Adipocyte (in vitro differentiated cells): ENCODE measurements at regions not wholly inside any gene's neighbourhood (a gene's known extent, or its start where the extent isn't known, plus 50 kb on each side); places are given as distances from the start of the nearest gene placed in this dataset.

Source experiments
- DNase-seq: peaks from one replicate; pipeline ENCODE4 v3.0.0-alpha.2; 2015; ENCODE audit warnings: low read depth
- H3K27me3 ChIP-seq: replicated peaks from 2 replicates; pipeline ENCODE4 v1.7.0; 2013; ENCODE audit warnings: mild to moderate bottlenecking, low read length, moderate library complexity; ENCODE audit not compliant: control insufficient read depth, insufficient read depth
- H3K36me3 ChIP-seq: 2 replicates; pipeline ENCODE4 v1.7.0; 2013; ENCODE audit warnings: low read length, mild to moderate bottlenecking, moderate library complexity; ENCODE audit not compliant: control insufficient read depth, insufficient read depth, severe bottlenecking
- H3K4me1 ChIP-seq: 2 replicates; pipeline ENCODE4 v1.7.0; 2013; ENCODE audit warnings: mild to moderate bottlenecking, low read length, moderate library complexity; ENCODE audit not compliant: control insufficient read depth, insufficient read depth
- H3K4me3 ChIP-seq: 2 replicates; pipeline ENCODE4 v1.7.0; 2013; ENCODE audit warnings: mild to moderate bottlenecking, low read length, moderate library complexity
- H3K9ac ChIP-seq: 2 replicates; pipeline ENCODE4 v1.7.0; 2013; ENCODE audit warnings: mild to moderate bottlenecking, low read length, moderate library complexity
- H3K9me3 ChIP-seq: 2 replicates; pipeline ENCODE4 v1.7.0; 2013; ENCODE audit warnings: mild to moderate bottlenecking, low read length, moderate library complexity; ENCODE audit not compliant: control insufficient read depth

DNA sequence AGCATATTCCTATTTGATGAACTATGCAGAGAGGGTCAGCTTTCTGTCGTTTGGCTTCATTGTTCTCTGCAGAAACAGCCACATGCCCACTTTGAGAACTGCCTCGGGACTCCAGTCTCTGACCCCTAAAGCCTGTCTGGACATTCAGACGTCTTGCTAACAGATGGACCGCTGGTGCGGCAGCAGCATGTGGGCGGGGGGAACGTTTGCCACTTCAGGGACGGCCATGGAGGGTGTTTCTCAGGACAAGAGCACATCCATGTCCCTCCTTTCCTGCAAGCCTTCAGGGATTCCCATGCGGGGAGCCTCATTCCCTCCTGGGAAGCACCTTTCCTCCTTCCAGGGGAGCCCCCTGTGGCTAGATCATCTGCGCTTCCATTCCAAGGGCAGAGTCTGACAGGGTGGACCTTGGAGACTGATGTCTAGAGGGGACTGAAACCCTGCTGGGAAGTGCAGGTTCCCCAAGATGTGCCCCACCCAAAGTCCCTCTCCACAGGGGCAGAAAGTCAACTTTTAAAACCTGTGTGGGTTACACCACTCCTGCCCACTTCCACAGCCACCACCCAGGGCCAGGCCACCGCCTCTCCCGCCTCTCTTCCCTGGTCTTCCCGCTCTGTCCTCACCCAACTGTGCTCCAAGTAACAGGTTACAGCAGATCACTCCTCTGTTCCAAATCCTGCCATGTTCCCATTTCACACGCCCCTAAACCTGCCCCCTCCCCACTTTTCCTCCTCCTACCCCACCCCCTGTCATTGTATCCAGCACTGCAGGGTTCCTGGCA is 94.8 kb upstream of the PMEPA1 start:
- no peak for DNase-seq
- H3K4me1 ChIP-seq: no peaks in the 10 kb centered on the region
- H3K9me3 ChIP-seq: no peaks in the 10 kb centered on the region

DNA sequence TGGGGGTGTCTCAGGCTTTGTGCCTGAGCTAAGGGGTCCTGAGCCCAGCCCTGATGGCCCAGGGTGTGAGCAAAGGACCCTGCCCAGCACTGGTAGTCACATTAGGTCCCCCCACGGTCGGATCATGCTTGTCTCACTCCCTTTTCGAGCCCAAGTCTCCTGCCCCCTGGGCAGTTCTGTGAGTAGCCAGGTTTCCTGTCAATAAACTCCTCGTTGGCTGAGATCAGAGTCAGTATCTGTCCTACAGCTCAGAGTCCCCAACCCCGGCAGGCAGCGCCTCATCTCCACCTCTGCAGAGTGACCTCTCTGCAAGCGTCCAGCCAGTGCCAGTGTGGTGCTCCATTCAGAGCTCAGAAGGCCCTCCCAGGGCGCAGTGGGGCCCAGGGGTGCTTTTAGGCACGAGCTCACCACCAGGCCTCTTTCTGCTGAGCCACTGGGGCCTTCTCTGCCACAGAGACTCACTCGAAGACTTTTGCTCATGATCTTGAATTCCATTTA is 93.7 kb upstream of the PMEPA1 start:
- Histone ChIP-seq H3K36me3 (no peaks in the 10 kb centered on the region), H3K4me1 (no peaks in the 10 kb centered on the region), H3K9me3 (no peaks in the 10 kb centered on the region), H3K4me3 (no peak overlapping the region), H3K27me3 (peaks cover 59% of the 10 kb centered on the region), H3K9ac (no peak overlapping the region)
- no peak for DNase-seq

More for the DNA sequence above, 94.8 kb upstream of the PMEPA1 start:
- Histone ChIP-seq H3K4me3 (no peak overlapping the region), H3K9ac (no peak overlapping the region), H3K36me3 (no peaks in the 10 kb centered on the region), H3K27me3 (peaks cover 57% of the 10 kb centered on the region)

DNA sequence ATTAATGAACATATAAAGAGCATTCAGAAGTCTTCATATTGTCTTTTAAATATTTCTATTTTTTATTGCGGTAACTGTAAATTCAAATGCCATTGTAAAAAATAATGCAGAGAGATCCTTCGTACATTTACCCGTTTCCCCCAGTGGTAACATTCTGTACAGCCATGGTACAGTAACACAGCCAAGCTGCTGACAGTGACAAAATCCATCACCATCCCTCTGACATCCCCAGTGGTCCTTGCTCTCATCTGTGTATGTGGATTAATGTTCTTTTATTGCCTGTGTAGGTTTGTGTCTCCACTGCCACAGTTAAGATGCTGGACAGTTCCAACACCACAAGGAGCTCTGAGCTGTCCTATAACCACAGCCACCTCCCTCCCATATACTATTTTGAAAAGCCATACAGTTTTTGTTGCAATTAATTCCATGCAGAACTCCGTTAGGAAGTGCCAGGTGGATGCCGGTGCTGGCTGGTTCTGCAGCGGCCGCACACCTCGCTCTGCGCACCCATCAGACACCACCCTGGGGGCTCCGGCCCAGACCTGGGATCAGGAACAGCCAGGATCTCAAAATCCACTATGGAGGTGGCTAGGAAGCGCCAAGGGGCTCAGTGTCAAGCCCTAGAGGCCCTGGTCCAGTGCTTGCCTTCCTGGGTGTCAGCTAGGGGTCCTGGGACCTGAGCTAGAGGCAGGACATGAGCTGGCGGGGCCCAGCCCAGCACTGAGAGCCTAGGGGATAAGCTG is 93.1 kb upstream of the PMEPA1 start:
- Histone ChIP-seq H3K27me3 (peaks cover 63% of the 10 kb centered on the region), H3K9ac (no peak overlapping the region), H3K36me3 (no peaks in the 10 kb centered on the region), H3K9me3 (no peaks in the 10 kb centered on the region), H3K4me3 (no peak overlapping the region), H3K4me1 (no peaks in the 10 kb centered on the region)
- DNase-seq: peak; percentile 10

DNA sequence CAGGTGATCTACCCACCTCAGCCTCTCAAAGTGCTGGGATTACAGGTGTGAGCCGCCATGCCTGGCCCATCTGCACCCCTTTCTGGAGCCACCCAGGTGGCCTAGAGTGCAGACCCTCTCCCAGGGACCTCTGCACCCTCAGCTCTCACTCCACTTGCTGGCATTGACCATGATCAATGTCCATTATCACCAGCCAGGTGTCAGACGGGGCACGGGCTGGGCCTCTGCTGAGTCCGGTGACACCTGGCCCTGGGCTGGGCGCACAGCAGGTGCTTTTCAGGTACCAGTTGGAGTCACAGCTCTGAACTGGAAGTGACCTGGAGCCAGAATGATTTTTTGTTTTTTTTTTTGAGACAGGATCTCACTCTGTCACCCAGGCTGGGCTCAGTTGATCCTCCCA is 91.8 kb upstream of the PMEPA1 start:
- Histone ChIP-seq H3K9me3 (no peaks in the 10 kb centered on the region), H3K36me3 (no peaks in the 10 kb centered on the region), H3K4me3 (no peak overlapping the region), H3K9ac (no peak overlapping the region), H3K4me1 (no peaks in the 10 kb centered on the region), H3K27me3 (peaks cover 55% of the 10 kb centered on the region)
- no peak for DNase-seq

DNA sequence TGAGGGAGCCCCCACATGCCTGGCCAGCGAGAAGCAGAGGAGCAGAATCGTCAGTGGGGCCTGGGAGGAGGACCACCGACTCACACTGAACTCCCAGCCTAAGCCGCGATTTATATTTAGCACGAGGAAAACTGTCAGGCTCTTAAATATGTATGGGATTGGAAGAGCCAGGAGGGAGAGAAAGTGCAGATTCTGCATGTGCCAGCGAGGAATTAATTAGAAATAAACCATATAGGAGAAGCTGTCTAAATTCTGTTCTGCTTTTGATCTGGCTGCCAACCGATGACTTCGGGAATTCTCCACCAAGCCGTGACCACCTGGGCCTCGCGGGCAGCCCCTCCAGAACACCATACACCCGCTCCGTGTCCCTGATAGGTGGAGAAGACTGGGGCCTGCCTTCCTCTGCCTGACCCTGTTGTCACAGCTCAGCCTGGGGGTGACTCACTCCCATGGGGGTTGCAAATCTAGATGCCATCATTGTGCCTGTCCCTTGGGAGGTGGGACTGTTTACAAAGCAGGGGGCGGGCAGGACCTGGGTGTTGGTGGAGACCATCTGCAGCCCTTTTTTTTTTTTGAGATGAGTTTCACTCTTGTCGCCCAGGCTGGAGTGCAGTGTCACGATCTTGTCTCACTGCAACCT is 91.1 kb upstream of the PMEPA1 start:
- no peak overlapping the region for H3K4me3 ChIP-seq
- DNase-seq: no peak
- H3K9ac ChIP-seq: no peak overlapping the region
- H3K9me3 ChIP-seq: no peaks in the 10 kb centered on the region
- H3K4me1 ChIP-seq: no peaks in the 10 kb centered on the region
- peaks cover 48% of the 10 kb centered on the region for H3K27me3 ChIP-seq
- no peaks in the 10 kb centered on the region for H3K36me3 ChIP-seq

DNA sequence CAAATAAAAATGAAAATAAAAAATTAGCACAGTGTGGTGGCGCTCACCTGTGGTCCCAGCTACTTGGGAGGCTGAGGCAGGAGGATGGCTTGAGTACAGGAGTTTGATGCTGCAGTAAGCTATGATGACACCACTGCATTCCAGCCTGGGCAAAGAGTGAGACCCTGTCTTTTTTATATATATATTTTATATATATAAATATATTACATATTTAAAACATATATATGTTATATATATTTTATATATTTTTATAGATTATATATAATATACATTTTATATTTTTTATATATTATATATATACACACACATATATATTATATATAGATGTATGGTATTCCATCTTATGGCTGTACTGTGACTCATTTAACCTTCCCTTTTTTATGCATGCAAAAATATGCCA is 87.6 kb upstream of the PMEPA1 start:
- DNase-seq: no peak
- H3K4me3 ChIP-seq: no peak overlapping the region
- H3K4me1 ChIP-seq: no peaks in the 10 kb centered on the region
- H3K9me3 ChIP-seq: no peaks in the 10 kb centered on the region
- no peaks in the 10 kb centered on the region for H3K36me3 ChIP-seq
- H3K9ac ChIP-seq: no peak overlapping the region
- H3K27me3 ChIP-seq: peaks cover 23% of the 10 kb centered on the region

DNA sequence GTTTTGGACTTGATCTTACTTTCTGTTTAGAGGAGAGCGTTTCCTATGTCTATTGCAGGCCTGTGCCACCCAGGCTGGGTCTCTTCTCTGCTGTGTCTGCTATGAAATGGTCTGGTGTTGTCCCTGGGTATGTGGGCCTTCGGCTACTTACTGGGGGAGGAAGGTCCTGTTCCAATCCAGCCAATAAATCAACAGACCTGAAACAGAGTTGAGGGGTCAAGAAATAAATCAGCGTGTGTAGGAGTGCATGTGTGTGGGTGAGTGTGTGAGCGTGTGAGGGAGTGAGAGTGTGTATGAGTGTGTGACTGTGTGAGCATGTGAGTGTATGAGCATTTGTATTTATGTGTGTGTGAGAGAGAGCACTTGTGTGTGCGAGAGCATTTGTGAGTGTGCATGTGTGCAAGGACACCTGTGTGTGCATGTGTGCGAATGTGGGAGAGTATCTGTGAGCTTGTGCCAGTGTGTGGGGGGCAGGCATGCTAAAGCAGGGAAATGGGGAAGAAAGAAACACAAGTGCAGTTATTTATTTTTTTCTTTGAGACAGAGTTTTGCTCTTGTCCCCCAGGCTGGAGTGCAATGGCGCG is 86.3 kb upstream of the PMEPA1 start:
- DNase-seq: no peak

DNA sequence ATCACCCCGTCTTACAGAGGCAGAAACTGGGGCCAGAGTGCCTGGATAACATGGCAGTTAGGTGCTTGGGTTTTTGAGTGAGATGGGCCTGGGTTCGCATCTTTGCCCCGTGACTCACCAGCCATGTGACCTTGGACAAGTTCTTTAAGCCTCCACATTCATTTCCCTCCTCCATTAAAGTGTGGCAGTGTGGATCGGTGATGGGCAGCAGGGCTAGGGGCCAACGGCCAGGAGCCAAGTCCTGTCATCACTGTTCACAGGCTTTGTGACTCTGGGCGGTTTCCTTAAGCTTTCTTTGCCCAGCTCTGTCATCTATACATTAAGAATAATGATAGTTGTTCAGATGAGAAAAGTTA is 85.5 kb upstream of the PMEPA1 start:
- H3K9me3 ChIP-seq: no peaks in the 10 kb centered on the region
- peaks cover 28% of the 10 kb centered on the region for H3K27me3 ChIP-seq
- H3K9ac ChIP-seq: no peak overlapping the region
- DNase-seq: peak; percentile 1
- H3K4me3 ChIP-seq: no peak overlapping the region
- H3K4me1 ChIP-seq: no peaks in the 10 kb centered on the region
- no peaks in the 10 kb centered on the region for H3K36me3 ChIP-seq

More for the DNA sequence above, 86.3 kb upstream of the PMEPA1 start:
- Histone ChIP-seq H3K36me3 (no peaks in the 10 kb centered on the region), H3K4me1 (no peaks in the 10 kb centered on the region), H3K9me3 (no peaks in the 10 kb centered on the region), H3K27me3 (peaks cover 24% of the 10 kb centered on the region), H3K9ac (no peak overlapping the region), H3K4me3 (no peak overlapping the region)

DNA sequence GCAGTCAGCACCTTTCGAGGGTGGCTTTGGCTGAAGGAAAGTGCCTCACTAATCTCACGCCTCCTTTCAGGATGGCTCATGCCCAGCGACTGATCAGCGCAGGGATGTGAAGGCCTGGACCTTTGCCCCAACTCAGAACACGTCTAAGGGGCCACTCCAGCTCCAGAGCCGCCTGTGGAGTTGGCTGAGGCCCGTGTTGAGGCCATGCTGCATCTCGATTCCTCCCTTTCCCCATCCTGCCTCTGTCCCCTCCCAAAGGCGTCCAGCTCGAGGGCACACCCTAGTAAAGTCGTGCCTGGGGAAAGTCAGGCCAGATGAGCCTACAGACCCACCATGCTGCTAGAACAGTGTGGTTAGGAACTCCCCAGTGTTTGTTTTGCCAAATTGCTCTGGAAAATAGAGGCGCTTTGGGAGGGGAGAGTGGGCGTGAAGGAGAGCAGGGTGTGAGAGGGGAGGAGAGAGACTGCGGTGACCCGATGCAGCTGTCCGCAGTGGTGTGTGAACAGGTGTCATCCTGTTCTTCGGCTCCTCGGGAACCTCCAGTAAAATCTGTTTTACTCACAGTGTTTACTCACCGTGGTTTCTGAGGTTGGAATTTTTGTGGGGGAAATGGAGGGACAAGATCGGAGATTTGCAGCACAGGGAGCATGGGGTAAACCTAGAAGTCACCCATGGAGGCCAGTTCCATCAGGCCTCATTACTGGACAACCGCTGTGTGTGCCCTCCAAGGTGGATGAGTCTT is 85.0 kb upstream of the PMEPA1 start:
- Histone ChIP-seq H3K4me1 (no peaks in the 10 kb centered on the region), H3K36me3 (no peaks in the 10 kb centered on the region), H3K4me3 (no peak overlapping the region), H3K9me3 (no peaks in the 10 kb centered on the region), H3K27me3 (peaks cover 23% of the 10 kb centered on the region), H3K9ac (no peak overlapping the region)
- DNase-seq: no peak

DNA sequence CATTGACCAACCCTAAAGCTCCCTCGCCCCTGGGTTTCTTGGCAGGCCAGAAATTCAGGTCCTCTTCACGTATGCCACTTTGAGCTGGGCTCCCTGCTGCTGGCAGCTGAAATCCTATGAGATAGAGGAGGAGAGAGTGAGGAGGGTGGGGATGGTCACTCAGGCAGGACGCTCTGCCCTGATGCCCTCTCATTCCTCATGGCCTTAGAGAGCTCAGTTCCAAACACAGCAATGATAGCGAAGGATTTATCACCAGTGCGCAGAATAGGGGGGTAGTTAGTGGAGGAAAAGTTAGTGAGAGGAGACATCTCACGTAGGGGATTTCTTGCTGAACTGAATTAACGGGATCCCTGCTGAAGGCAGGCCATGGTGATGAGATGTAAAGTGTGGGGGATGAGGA is 84.2 kb upstream of the PMEPA1 start:
- Histone ChIP-seq H3K36me3 (no peaks in the 10 kb centered on the region), H3K9ac (no peak overlapping the region), H3K4me1 (no peaks in the 10 kb centered on the region), H3K4me3 (no peak overlapping the region), H3K27me3 (peaks cover 22% of the 10 kb centered on the region), H3K9me3 (no peaks in the 10 kb centered on the region)
- DNase-seq: no peak
